ENCODE measurements at regions not wholly inside any gene's neighbourhood (a gene's known extent, or its start where the extent isn't known, plus 50 kb on each side); places are given as distances from the start of the nearest gene placed in this dataset.

DNA sequence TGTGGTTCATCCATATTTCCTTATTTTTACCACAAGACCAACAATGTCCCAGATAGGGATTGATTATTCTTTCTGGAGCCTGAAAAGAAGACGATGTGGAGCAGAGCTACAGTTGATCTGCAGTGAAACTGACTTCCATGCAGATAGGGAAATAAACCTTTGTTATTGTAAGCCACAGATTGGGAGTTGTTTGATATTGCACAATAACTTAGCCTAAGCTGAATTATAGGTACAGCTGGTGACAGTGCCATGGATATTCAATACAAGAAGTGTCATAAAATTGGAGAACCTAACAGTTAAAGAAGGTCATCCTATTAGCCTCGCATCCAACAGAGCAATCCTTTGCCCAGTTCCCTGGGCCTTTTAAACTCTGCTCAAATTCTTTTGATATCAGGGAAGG lies 367.7 kb upstream of the PPP2R3A start:
- TF ChIP-seq POLR2AphosphoS5 (IDR thresholded peaks at IDR 0.05; ENCODE audit: low read depth, low read length): no peak
- no peak for TF ChIP-seq POLR2A (IDR thresholded peaks at IDR 0.05; ENCODE audit: low read depth, low read length)

Data from GM12891 (cell line).